ENCODE measurements at regions not wholly inside any gene's neighbourhood (a gene's known extent, or its start where the extent isn't known, plus 50 kb on each side); places are given as distances from the start of the nearest gene placed in this dataset.

DNA sequence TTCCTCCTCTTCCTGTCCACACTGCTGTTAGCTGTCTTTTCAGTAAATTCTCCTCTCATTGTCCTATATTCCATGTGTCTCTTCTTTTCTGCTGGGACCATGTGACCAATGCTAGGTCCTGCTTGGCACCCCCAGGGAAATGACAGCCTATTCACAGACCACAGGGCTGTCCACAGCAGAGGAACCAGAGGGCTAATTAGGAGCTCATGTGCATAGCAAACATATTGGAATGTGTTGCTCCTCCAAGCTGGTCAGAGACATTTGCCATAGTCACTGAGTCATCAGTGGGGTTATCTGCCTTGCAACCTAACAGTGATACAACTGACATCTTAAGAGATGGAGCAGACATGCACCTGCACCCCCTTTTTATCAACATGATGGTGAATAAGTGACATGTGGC lies 67.9 kb upstream of the PUDP start:
- Histone ChIP-seq H3K4me2 (ENCODE audit: low read length) (no peak overlapping the region), H3K27me3 (ENCODE audit: insufficient read depth, low read depth, low read length) (no peaks in the 10 kb centered on the region), H3K9ac (ENCODE audit: low read length) (no peak overlapping the region), H3K27ac (ENCODE audit: low read length) (no peak overlapping the region), H3K79me2 (replicated peaks; ENCODE audit: insufficient read depth, low read length) (no peaks in the 10 kb centered on the region), H4K20me1 (ENCODE audit: insufficient read depth) (no peaks in the 10 kb centered on the region), H2AFZ (ENCODE audit: low read depth, low read length) (no peak overlapping the region), H3K4me3 (ENCODE audit: low read length) (no peak overlapping the region), H3K9me3 (ENCODE audit: low read length) (no peaks in the 10 kb centered on the region), H3K36me3 (ENCODE audit: insufficient read depth, low read length) (no peaks in the 10 kb centered on the region), H3F3A (ENCODE audit: insufficient read depth, low read length, poor library complexity, severe bottlenecking) (no peaks in the 10 kb centered on the region), H3K9me2 (ENCODE audit: insufficient read depth, low read length) (no peaks in the 10 kb centered on the region)
- TF ChIP-seq, protein P1, sequence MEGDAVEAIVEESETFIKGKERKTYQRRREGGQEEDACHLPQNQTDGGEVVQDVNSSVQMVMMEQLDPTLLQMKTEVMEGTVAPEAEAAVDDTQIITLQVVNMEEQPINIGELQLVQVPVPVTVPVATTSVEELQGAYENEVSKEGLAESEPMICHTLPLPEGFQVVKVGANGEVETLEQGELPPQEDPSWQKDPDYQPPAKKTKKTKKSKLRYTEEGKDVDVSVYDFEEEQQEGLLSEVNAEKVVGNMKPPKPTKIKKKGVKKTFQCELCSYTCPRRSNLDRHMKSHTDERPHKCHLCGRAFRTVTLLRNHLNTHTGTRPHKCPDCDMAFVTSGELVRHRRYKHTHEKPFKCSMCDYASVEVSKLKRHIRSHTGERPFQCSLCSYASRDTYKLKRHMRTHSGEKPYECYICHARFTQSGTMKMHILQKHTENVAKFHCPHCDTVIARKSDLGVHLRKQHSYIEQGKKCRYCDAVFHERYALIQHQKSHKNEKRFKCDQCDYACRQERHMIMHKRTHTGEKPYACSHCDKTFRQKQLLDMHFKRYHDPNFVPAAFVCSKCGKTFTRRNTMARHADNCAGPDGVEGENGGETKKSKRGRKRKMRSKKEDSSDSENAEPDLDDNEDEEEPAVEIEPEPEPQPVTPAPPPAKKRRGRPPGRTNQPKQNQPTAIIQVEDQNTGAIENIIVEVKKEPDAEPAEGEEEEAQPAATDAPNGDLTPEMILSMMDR (IDR thresholded peaks at IDR 0.05; ENCODE audit: poor library complexity, severe bottlenecking), result no peak
- TF ChIP-seq SMC3 (conservative IDR thresholded peaks at IDR 0.05; ENCODE audit: poor library complexity) (no peak), POLR2AphosphoS5 (IDR thresholded peaks at IDR 0.05) (no peak), EP300 (conservative IDR thresholded peaks at IDR 0.05; ENCODE audit: poor library complexity, severe bottlenecking) (no peak)

DNA sequence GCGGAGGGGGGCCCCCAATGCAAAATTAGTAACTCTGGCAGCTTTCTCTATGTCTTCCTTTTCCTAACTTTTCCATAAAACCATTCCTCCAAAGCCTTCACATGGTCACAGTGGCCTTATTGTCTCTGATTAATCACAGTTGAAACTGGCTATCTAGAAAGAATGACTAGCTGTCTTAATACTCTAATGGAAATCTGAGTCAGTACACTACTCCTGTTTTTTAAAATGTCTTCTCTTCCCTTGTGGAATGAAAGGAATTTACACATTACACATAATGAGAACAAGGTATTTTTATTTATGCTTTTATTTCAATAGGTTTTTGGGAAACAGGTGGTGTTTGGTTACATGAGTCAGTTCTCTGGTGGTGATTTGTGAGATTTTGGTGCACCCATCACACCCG lies 66.3 kb upstream of the PUDP start:
- Histone ChIP-seq H3K27ac (ENCODE audit: low read length) (no peak overlapping the region), H3F3A (ENCODE audit: insufficient read depth, low read length, poor library complexity, severe bottlenecking) (no peaks in the 10 kb centered on the region), H3K9me3 (ENCODE audit: low read length) (no peaks in the 10 kb centered on the region), H3K4me2 (ENCODE audit: low read length) (no peak overlapping the region), H4K20me1 (ENCODE audit: insufficient read depth) (no peaks in the 10 kb centered on the region), H3K9me2 (ENCODE audit: insufficient read depth, low read length) (no peaks in the 10 kb centered on the region), H3K9ac (ENCODE audit: low read length) (no peak overlapping the region), H3K36me3 (ENCODE audit: insufficient read depth, low read length) (no peaks in the 10 kb centered on the region), H3K4me3 (ENCODE audit: low read length) (no peak overlapping the region), H3K79me2 (replicated peaks; ENCODE audit: insufficient read depth, low read length) (no peaks in the 10 kb centered on the region), H2AFZ (ENCODE audit: low read depth, low read length) (no peak overlapping the region), H3K27me3 (ENCODE audit: insufficient read depth, low read depth, low read length) (no peaks in the 10 kb centered on the region)
- TF ChIP-seq MXI1 (conservative IDR thresholded peaks at IDR 0.05; ENCODE audit: poor library complexity, severe bottlenecking) (no peak), POLR2AphosphoS5 (IDR thresholded peaks at IDR 0.05) (no peak), TAF1 (IDR thresholded peaks at IDR 0.05; ENCODE audit: low read depth) (no peak), RAD21 (conservative IDR thresholded peaks at IDR 0.05) (no peak), EZH2 (IDR thresholded peaks at IDR 0.05; ENCODE audit: borderline replicate concordance, insufficient read depth, low read length, poor library complexity, severe bottlenecking) (no peak), EP300 (conservative IDR thresholded peaks at IDR 0.05; ENCODE audit: poor library complexity, severe bottlenecking) (no peak), SMC3 (conservative IDR thresholded peaks at IDR 0.05; ENCODE audit: poor library complexity) (no peak)
- TF ChIP-seq, protein P2, sequence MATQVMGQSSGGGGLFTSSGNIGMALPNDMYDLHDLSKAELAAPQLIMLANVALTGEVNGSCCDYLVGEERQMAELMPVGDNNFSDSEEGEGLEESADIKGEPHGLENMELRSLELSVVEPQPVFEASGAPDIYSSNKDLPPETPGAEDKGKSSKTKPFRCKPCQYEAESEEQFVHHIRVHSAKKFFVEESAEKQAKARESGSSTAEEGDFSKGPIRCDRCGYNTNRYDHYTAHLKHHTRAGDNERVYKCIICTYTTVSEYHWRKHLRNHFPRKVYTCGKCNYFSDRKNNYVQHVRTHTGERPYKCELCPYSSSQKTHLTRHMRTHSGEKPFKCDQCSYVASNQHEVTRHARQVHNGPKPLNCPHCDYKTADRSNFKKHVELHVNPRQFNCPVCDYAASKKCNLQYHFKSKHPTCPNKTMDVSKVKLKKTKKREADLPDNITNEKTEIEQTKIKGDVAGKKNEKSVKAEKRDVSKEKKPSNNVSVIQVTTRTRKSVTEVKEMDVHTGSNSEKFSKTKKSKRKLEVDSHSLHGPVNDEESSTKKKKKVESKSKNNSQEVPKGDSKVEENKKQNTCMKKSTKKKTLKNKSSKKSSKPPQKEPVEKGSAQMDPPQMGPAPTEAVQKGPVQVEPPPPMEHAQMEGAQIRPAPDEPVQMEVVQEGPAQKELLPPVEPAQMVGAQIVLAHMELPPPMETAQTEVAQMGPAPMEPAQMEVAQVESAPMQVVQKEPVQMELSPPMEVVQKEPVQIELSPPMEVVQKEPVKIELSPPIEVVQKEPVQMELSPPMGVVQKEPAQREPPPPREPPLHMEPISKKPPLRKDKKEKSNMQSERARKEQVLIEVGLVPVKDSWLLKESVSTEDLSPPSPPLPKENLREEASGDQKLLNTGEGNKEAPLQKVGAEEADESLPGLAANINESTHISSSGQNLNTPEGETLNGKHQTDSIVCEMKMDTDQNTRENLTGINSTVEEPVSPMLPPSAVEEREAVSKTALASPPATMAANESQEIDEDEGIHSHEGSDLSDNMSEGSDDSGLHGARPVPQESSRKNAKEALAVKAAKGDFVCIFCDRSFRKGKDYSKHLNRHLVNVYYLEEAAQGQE (IDR thresholded peaks at IDR 0.05; ENCODE audit: borderline replicate concordance), result no peak
- TF ChIP-seq, protein P1 (IDR thresholded peaks at IDR 0.05; ENCODE audit: poor library complexity, severe bottlenecking), result no peak

All from neural cell (in vitro differentiated cells).